Pons (tissue), 1 donor: ENCODE measurements at regions not wholly inside any gene's neighbourhood (a gene's known extent, or its start where the extent isn't known, plus 50 kb on each side); places are given as distances from the start of the nearest gene placed in this dataset.
A peak's percentile ranks its signal among the peaks of the same experiment; 100 is the strongest.

Experiments used
- DNase-seq: peaks from one replicate; pipeline ENCODE4 v3.0.0-alpha.2; 2016; ENCODE audit warnings: low spot score

DNA sequence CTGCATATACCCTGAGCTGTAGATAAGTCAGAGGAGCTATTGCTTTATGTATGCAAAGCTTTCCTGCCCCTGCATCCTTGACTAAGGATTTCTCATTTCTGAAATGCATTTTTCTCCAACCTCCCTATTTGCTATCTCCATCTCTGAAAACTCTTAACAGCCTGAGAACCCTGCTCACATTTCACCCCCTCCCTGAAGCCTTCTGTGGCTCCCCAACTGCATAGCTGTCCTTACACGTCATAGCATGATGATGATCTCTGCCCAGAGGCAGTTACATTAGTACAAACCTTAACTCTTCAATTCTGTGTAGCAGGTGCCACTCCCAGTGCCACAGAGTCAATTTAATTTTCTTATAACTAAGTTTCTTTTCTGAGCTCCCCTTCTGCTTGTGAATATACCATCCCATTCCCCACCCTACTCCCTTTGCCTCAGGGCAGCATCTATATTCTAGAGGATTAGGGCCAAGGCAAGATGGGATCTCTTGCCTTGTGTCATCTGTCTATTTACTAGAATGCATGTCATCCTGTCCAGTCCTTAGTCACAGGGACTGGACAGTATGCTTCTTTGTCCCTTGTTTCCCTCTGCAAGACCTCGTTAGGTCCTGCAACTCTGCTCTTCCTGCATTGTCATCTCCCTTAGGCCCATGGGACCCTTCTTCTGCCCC lies 149.7 kb upstream of the SPRY4 start:
- no peak for DNase-seq

- no peak for DNase-seq
Measured at GRCh38 chr5:142473038-142473437, 148.2 kb upstream of the SPRY4 start.

GRCh38 chr5:142472306-142472951 lies 147.6 kb upstream of the SPRY4 start:
- no peak for DNase-seq

GRCh38 chr5:142466195-142466971 lies 141.6 kb upstream of the SPRY4 start:
- no peak for DNase-seq

GRCh38 chr5:142465476-142465875 lies 140.7 kb upstream of the SPRY4 start:
- no peak for DNase-seq

DNA sequence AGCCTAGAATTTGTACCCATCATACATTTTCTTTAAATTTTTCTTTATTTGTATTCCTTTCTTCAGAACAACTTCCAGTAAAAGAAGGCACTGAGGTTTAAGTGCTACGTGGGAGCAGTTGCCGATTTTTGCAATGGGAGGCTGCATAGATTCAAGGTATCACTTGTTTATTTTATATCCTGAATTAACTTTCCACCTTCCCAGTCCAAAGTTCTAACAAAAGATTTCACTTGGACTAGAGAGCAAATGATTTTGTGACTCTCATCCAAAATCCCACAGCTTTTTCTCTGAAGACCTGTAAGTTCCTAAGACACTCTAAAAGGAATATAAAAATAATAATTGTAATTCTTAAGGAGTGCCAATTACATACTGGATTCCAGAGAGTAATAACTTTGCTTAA lies 139.1 kb upstream of the SPRY4 start:
- no peak for DNase-seq

DNA sequence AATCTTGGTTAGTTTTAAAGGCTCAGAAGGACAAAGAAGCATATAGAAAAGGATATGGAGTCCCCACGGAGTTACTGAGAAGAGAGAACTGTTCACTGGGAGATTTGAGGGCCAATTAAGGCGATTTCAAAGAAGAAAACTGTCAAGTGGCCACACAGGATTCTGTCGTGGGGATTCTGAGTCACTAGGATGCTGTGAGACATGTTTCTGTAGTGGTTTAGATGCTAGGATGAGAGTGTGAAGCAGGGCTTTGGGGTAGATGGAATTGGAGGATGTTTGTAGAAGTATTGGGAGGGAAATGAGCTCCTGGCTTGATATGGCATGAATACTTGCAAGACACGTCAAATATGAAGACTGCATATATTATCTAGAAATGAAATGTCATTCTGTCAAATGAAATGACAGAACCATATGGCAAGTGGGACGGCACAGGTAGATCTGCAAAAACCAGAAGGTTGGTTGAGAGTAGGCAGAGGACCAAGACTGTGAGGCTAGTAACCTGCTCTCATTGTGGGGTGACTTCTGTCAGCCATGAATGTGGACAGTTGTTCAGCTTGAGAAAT lies 136.3 kb upstream of the SPRY4 start:
- DNase-seq = no peak

DNA sequence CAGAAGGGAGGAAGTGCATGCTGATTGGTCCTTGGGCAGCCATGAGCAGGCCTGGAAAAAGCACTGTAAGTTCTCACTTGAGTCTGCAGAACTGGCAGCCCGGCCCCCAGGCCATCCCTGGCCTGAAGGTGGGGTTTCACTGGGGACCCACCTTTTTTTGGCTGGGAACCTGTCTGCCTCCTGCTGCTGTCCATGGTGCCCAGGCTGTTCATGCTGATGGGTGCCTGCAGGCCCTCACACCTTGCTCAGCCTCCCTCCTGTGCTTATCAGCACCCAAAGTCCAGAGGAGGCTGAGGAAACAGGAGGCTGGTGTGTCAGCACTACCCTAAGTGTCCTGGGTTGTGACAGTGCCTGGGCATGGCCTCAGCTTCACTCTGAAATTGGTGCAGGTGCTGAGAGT lies 134.4 kb upstream of the SPRY4 start:
- no peak for DNase-seq

GRCh38 chr5:142455856-142456255 lies 131.0 kb upstream of the SPRY4 start:
- DNase-seq = no peak

GRCh38 chr5:142453932-142454331 lies 129.1 kb upstream of the SPRY4 start:
- DNase-seq = no peak

DNA sequence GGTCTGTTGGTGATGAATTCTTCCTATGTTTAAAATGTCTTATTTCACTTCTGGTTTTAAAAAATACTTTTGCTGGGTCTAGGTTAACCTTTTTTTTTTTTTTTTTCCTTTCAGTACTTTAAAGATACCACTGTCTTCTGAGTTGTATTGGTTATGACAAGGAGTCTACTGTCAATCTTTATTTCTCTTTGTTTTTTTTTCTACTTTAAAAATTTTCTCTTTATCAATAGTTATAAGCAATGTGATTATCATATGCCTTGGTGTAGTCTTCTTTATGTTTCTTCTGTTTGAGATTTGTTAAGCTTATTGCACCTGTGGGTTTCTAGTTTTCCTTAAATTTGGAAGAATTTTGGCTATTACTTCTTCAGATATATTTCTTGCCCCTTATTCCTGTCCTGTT lies 125.6 kb upstream of the SPRY4 start:
- DNase-seq = no peak

- DNase-seq = no peak
Measured at GRCh38 chr5:142447887-142448286, 123.1 kb upstream of the SPRY4 start.

- no peak for DNase-seq
Measured at GRCh38 chr5:142446960-142447279, 122.1 kb upstream of the SPRY4 start.

GRCh38 chr5:142446131-142446959 lies 121.5 kb upstream of the SPRY4 start:
- DNase-seq = no peak

DNA sequence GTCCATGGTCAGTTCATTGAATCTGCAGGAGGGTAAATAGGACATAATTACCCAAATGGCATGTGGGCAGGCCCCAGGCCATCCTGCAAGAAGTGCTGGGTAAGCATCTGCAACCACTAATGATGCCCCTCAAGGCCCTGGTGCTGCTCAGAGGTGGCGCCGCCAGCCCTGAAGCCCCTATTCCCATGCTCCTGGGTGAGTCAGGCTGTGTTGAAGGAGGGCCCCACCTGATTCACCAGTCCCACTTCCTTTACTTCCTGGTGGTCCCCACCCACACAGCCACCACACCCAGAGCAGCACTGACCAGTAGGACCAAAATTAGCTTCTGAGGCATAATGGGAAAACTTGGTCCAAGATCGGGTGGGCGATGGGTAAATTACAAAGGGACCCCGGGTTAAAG lies 120.4 kb upstream of the SPRY4 start:
- DNase-seq = no peak

DNA sequence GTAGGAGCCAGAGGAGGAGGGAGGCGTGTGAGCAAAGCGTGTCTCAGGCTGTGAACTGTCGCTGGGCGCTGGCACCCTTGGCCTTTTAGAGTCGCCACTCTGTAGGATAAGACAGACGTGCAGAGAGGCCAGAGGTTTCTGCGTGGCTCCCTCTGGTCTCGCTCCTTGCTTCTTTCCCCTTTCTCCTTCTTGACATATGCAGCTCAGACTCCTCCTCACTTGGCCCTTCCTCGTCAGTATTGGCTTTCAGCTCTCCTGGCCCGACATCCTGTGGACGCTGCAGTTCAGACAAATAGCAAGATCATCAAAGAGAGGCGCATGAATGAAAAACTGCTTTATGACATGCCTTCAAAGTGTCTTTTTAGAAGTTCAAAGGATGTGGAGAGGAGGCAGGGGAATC lies 116.8 kb upstream of the SPRY4 start:
- no peak for DNase-seq

DNA sequence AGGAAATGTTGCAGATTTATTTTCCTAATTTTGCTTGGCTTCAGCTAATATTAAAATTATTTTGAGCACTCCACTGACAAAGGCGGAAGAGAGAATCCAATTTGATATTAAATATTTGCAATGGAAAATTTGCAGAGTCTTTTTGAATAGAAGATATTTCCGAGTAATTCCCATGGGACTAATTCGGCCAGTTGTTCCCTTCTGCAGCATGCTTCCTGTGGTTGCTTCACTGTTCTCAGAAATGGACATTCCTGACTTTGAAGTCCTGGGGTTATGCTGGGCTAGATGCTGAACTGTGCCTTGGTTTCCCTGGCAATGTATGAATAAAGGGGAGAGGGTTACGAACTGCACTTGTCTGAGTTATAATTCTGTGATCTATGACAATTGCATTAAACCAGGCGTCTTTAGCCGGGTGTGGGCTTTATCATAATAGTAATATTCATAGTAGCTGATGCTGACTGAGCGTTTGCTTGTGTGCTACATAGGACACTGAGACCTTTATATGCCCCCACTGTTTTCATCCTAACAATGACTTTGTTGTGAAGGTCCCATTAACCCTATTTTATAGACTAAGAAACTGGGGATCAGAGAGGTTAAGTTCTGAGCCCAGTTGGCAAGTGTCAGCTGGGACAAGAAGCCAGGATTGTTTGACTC lies 114.5 kb upstream of the SPRY4 start:
- DNase-seq = peak; percentile 17

GRCh38 chr5:142438573-142438972 lies 113.8 kb upstream of the SPRY4 start:
- DNase-seq = no peak

DNA sequence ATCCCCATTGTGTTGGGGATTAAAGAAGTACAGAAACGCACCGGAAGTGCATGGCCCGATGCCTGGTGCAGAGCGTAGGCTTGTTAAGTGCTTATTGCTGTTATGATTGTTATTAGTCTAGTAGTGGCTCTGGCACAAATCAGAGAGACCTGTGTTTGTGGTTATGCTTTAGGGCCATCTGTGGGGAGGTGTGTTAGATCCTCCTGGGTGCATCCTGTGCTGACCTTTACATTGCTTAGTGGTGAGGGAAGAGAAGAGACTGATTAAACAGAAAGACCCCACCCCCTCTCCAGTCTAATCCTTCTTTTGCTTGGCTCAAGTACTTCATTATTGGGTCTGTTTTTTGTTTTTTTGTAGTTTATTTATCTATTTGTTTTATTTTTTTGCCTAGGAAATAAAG lies 112.7 kb upstream of the SPRY4 start:
- no peak for DNase-seq

DNA sequence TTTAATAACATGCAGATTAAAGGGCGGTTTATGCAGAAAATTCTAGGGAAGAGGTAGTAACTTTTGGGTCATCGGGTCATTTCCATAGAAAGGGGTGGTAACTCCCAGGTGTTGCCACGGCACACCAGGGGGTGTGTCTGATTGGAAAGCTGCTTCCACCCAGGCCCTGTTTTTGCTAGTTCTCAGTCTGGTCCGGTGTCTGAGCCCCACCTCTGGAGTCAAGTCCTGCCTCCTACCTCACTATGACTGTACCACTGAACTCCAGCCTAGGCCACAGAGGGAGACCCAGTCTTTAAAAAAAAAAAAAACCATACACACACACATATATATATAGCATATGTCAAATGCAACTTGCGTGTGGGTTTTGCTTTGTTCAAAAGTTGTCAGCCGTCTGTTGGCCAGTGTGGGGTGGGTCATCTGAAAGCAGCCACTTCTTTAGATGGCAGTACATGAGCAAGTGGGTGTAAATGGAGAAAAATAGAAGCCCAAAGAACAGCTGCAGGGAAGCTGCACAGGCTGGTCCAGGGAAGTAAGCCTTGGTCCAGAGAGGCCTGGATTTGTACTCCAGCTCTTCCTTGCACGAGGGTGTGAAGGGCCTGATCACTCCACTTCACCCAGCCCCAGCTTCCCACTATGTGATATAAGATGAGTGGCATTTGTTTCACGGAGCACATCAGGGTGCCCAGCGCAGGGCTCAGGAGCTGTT lies 110.7 kb upstream of the SPRY4 start:
- no peak for DNase-seq

DNA sequence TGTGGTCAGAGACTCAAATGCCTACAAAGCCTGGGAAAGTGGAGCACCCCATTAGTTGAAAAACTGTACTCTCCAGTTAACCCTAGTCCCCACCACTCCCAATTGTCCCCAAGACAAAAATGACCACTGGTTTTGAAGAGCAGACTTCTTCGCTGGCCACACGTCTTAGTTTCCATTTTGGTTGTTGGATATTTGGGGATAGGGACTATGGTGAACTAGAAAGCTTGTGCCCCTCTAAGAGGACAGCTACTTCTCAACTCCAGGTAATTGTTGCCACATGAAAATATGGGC lies 109.4 kb upstream of the SPRY4 start:
- DNase-seq = no peak
